GM21576 (cell line): ENCODE measurements at regions not wholly inside any gene's neighbourhood (a gene's known extent, or its start where the extent isn't known, plus 50 kb on each side); places are given as distances from the start of the nearest gene placed in this dataset.

ENCODE experiments used
- ATAC-seq: cut with Tn5 transposase; IDR thresholded peaks from one replicate; pipeline ENCODE4 v1.9.1; 2021; ENCODE audit warnings: mild to moderate bottlenecking, moderate library complexity; ENCODE audit not compliant: unreplicated experiment

DNA sequence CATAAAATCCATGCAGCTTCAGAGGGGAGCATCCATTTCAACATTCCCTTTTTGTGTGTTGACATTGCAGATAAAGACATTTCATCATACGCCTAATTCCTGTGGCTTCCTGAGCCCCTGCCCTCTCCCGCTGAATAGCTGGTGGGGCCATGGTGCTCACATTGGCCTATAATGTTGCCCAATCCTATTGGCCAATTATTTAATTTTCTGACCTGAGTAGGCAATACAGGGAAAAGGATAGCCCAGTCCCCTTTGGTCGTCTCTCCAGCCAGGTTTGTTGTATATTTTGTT is 163.8 kb upstream of the MYCN start:
- ATAC-seq: no peak

DNA sequence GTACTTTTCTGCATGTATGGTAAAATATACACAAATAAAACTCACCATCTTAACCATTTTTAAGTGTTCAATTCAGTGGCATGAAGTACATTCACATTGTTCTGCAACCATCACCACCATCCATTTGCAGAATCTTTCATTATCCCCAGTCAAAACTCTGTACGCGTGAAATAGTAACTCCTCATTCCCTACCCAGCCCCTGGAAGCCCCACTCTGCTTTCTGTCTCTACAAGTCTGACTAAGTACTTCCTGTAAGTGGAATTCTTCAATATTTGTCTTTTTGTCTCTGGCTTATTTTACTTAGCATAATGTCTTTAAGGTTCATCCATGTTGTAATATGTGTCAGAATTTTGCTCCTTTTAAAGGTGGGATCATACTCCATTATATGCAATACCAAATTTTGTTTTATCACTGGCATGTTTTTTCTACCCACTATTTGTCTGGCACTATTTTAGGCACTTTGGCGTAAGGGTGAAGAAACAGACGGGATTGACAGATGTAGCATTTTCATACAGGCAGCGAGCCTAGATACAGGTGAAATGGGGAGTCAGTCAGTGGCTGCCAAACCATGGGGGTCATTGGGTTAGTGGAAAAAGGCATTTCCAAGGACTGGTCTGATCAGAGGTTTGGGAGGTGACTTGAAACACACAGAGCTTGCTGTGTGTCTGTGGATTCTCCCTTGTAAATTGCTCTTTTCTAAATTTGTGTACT is 163.2 kb upstream of the MYCN start:
- ATAC-seq: no peak

- ATAC-seq: no peak
Measured at GRCh38 chr2:15777795-15778371, 162.5 kb upstream of the MYCN start.

DNA sequence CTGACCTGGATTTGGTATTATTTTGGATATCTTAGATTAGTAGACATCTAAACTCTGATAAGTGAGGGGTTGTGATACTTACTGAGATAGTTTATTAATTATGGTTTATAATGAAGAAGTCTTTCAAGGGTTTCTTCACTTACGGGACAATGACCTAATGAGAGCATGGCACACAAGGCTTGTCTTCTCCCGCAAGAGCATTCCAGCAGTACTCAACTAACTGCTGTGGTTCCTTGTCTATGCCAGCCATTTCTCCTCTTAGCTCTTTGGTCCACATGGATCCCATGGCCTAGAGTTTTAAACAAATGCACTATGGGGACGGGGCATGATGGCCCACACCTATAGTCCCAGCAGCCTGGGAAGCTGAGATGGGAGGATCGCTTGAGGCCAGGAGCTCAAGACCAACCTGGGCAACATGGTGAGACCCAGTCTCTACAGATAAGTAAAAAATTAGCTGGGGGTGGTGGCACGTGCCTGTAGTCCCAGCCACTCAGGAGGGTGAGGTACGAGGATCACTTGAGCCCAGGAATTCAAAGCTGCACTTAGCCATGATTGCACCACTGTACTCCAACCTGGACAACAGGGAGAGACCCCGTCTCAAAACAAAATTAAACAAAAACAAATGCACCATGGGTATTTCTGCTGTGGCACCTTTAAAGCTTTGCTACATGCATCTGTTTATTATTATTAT is 161.7 kb upstream of the MYCN start:
- no peak for ATAC-seq

- no peak for ATAC-seq
Measured at GRCh38 chr2:15779381-15780041, 160.8 kb upstream of the MYCN start.

DNA sequence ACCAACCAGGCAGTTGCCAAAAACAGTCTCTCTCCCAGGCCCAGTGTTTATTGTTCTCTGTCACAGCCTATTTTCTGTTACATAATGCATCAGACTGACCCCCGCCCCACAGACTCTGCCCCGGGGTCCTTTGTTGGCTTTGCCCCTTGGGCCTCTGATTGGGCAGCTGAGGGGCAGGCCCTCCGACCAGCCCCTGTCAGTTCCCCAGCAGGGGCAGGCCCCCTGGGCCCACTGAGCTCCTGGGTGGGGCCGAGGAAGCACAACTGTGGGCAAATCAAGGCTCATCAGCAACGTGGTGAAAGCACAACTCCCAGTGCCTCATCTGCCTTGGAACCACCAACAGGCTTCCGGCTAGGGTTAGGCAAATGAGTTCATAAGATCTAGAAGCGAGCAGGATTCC is 160.1 kb upstream of the MYCN start:
- ATAC-seq: no peak

DNA sequence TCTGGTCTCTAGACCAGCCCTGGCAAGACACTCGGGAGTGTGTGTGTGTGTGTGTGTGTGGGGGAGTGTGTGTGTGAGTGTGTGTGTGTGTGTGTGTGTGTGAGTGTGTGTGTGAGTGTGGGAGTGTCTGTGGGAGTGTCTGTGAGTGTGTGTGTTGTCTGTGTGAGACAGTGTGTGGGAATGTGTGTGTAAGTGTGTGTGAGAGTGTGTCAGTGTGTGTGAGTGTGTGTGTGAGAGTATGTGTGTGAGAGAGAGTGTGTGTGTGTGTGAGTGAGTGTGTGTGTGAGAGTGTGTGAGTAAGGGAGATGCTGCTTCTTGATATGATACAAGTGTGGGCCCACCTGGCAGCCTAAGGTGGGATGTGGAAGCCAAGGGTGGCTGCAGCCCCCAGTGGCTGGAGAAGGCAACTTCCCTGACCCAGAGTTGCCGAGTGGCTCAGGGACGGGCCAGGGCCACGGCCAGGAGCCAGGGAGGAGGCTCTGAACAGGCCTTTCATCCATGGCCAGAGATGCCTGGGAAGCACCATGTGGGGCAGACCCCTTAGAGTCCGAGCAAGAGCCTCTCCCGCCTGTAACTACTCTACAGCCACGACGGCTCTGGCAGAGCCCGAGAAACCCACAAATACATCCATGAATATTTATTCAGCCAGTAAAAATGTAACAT is 159.3 kb upstream of the MYCN start:
- no peak for ATAC-seq

- no peak for ATAC-seq
Measured at GRCh38 chr2:15782009-15782751, 158.2 kb upstream of the MYCN start.

- ATAC-seq: no peak
Measured at GRCh38 chr2:15782769-15783294, 157.5 kb upstream of the MYCN start.

DNA sequence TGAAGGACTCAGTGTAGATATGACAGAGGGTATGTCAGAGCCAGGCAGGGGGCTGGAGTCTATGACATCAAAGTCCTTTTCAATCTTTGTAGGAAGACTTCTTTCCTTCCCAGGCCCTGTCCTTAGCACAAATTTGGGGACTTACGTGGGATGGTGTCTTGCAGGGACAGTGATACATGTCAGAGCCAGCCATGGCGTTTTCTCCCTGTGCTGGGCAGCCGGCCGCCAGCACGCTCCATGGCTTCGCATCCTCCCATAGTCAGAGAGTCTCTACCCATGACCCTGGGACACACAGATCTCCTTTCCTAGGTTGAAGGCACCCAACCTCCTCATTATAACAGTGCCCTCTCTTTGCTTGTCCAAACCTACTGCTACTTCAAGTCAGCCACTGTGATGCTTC is 156.9 kb upstream of the MYCN start:
- ATAC-seq: no peak

DNA sequence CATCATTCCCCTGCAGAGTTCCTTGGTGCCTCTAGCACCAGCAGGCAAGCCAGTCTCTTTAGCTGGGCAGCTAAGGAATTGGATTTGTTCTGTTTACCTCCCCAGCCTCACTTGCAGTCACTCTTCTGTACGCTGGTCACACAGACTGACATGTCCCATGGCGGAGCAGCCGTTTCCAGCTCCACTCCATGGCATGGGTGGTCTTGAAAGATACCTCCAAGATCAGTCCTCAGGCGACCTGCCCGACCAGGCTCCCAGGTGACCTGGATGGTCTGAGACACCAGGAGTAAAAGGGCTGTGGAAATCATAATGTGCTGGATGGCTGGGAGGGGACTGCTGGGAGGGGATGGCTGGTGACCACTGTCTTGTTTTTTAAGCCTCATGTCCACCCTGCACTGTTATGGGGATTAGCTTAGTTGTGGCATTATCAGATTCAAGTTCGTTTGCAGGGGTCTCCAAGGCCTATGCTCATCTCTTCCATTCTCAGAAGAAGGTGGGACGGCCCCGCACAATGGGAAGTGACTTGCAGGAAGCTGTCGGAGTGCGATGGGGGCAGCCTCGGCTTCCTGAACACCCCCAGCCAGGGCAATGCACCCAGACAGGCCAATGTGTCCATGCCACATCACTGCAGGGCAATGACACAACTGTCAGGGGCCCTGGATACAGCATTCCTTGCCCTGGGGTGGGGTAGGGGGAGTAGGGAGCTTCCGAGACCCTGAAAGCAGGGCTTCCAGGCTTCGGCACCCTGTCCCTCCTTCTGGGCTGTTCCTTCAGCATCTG is 156.1 kb upstream of the MYCN start:
- ATAC-seq: no peak

DNA sequence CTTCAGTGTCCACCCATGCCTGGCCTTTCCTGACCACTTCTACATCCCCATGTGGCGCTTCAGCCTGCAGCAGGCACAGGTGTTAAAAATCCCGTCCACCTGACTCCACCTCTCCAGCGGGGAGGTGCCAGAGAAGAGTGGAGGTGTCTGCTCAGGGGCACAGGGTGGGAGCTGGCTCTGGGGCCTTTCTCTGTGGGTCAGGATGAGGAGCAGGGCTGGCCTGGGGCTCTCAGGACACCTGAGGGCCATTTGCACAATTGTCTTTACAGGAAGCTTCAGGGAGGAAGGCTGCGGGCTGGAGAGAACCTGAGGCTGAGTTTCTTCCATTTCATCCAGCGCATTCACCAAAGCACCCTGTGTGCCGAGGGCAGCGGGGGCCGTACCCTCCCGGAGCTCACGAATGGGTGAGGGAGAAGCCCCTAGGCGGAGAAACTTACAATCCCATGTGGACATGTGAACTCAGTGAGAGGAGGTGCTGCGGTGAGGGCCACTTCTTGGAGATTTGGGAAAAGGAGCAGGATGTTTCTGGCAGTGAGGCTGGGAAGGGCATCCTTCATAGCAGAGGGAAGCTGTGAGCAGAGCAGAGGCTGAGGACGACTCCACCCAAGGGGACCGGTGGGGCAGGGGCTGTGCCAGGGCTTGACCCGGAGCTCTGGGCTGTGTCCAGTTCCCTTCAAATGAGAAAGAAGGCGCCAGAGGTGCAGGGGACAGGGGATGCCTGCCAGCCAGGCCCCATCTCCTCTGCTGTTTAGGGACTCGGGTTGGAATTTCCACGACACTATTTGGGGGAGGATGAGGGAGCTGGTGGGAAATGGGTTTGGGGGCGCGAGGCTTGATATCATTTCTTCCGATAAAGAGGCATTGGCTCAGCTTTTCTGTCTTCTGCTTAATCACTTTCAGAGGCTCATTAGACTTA is 155.2 kb upstream of the MYCN start:
- no peak for ATAC-seq

- ATAC-seq: no peak
Measured at GRCh38 chr2:15786003-15786654, 154.2 kb upstream of the MYCN start.

DNA sequence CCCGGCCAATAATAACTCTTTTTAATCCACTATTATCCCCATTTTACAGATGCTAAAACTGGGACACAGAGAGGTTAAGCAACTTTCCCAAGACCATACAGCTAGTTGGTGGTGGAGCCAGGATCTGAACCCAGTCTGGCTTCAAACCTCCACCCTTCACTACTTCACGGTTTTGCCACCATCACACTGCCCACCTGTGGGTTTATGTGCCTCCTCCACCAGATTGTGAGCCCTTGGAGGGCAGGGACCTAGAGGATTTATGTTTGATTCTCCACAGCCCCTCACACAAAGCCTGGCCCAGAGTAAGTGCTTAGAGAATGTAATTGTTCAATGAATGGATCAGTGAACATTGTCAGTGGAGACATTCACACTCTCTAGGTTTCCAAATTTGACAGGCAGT is 153.4 kb upstream of the MYCN start:
- ATAC-seq: no peak

GRCh38 chr2:15787535-15788454 is 152.6 kb upstream of the MYCN start:
- no peak for ATAC-seq

- ATAC-seq: no peak
Measured at GRCh38 chr2:15788455-15788829, 151.9 kb upstream of the MYCN start.

GRCh38 chr2:15788830-15789229 is 151.5 kb upstream of the MYCN start:
- ATAC-seq: no peak
